A549 (cell line): ENCODE measurements at regions not wholly inside any gene's neighbourhood (a gene's known extent, or its start where the extent isn't known, plus 50 kb on each side); places are given as distances from the start of the nearest gene placed in this dataset.

ENCODE experiments used
- EP300 ChIP-seq, 2 experiments: fragments of >200 bp; sonication (Bioruptor Twin); formaldehyde crosslinking; IDR thresholded peaks; 2 replicates in 1 of 2; 3 replicates in 1 of 2; pipeline ENCODE4 v1.6.1; 2016 to 2017
- HOXB5 ChIP-seq: fragments of 250-450 bp; sonication (Bioruptor Pico); IDR thresholded peaks from 2 replicates; pipeline ENCODE4 v1.5.0; 2020; ENCODE audit warnings: mild to moderate bottlenecking, moderate library complexity
- MYC ChIP-seq: IDR thresholded peaks from 2 replicates; pipeline ENCODE4 v1.6.1; 2012; ENCODE audit warnings: mild to moderate bottlenecking, inconsistent platforms, low read length, improper control_type of control experiment, borderline replicate concordance
- POLR2A ChIP-seq: IDR thresholded peaks from 2 replicates; pipeline ENCODE4 v1.6.1; 2012; ENCODE audit warnings: mild to moderate bottlenecking, low read length
- RAD21 ChIP-seq, 2 experiments: fragments of >200 bp in 1 of 2; sonication (Bioruptor Twin) in 1 of 2; formaldehyde crosslinking in 1 of 2; IDR thresholded peaks in 1 of 2; conservative IDR thresholded peaks in 1 of 2; 2 replicates in 1 of 2; 3 replicates in 1 of 2; pipeline ENCODE4 v1.6.1; 2012 to 2018; ENCODE audit warnings: inconsistent platforms in 1 of 2
- TF ChIP-seq, protein P1 (sequence below): fragments of >200 bp; sonication (Bioruptor Twin); formaldehyde crosslinking; IDR thresholded peaks from 3 replicates; pipeline ENCODE4 v1.5.1; 2016

DNA sequence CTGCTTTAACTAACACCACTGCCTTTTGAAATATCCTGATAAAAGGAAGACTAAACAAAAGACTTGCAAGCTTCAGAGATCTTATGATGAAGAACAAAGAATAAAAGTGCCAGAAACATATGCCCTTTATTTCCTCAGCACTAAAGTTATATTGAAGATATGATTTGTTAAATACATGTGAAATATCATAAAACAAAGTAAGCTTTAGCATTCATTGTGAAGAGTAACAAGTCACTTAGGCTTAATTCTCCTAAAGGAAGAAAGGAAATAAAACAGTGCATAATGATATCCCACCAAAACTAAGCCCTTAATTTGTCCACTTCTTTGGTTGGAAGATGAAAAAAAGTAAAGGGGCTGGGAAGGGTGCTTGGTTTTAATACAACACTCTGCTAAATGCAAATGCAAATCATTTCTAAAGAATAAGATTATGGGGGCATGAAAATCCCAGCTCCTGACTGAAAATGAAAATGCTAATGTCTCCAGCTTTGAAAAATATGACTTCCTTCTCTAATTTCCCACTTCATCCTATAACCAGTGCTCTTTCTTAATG lies 227.2 kb downstream of the FAT4 start:
- no peak for TF ChIP-seq POLR2A
- TF ChIP-seq, protein P1, sequence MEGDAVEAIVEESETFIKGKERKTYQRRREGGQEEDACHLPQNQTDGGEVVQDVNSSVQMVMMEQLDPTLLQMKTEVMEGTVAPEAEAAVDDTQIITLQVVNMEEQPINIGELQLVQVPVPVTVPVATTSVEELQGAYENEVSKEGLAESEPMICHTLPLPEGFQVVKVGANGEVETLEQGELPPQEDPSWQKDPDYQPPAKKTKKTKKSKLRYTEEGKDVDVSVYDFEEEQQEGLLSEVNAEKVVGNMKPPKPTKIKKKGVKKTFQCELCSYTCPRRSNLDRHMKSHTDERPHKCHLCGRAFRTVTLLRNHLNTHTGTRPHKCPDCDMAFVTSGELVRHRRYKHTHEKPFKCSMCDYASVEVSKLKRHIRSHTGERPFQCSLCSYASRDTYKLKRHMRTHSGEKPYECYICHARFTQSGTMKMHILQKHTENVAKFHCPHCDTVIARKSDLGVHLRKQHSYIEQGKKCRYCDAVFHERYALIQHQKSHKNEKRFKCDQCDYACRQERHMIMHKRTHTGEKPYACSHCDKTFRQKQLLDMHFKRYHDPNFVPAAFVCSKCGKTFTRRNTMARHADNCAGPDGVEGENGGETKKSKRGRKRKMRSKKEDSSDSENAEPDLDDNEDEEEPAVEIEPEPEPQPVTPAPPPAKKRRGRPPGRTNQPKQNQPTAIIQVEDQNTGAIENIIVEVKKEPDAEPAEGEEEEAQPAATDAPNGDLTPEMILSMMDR: no peak
- no peak for TF ChIP-seq RAD21 (conservative IDR thresholded peaks at IDR 0.05 in 1 of 2, IDR thresholded peaks at IDR 0.05 in 1 of 2)
- no peak for TF ChIP-seq HOXB5 (CRISPR knock-in tag)
- TF ChIP-seq MYC: no peak
- TF ChIP-seq EP300 (IDR thresholded peaks at IDR 0.05): no peak
